T-cell (primary cell): ENCODE measurements at regions not wholly inside any gene's neighbourhood (a gene's known extent, or its start where the extent isn't known, plus 50 kb on each side); places are given as distances from the start of the nearest gene placed in this dataset.

Source experiments
- ATAC-seq, 4 experiments: fragments of 200-7000 bp in 3 of 4; fragments of 150-1000 bp in 1 of 4; cut with Tn5 transposase; replicated peaks in 1 of 4; 1 replicate in 3 of 4; 2 replicates in 1 of 4; pipeline ENCODE4 v1.10.0; 2021; ENCODE audit warnings: moderate library complexity in 3 of 4, mild to moderate bottlenecking in 2 of 4, moderate number of reproducible peaks in 1 of 4
- CTCF ChIA-PET, 2 donors: fragments of 300-600 bp; sonication (Branson Sonifier 250); formaldehyde crosslinking; loops; one replicate each; lab custom pipeline; 2022; ENCODE audit warnings: antibody characterized with exemption in 2 of 2; lab: Charles Lee
- POLR2A ChIA-PET, 2 donors: fragments of 300-600 bp; sonication (Branson Sonifier 250); formaldehyde crosslinking; loops; one replicate each; lab custom pipeline; 2022; ENCODE audit warnings: antibody characterized with exemption in 2 of 2; lab: Charles Lee
- DNase-seq, 35 experiments: peaks; one replicate each; pipeline versions ENCODE4 v3.0.0 to v3.0.0-alpha.2; 2013 to 2023
- H3K27ac ChIP-seq: one replicate; pipeline ENCODE4 v1.5.1; 2013; ENCODE audit warnings: low read length
- H3K27me3 ChIP-seq, 2 experiments: replicated peaks in 1 of 2; 1 replicate in 1 of 2; 2 replicates in 1 of 2; pipeline versions ENCODE4 v1.6.1 to v1.7.0; 2013; ENCODE audit warnings: low read length in 1 of 2, mixed read lengths in 1 of 2; ENCODE audit not compliant: control insufficient read depth in 2 of 2, insufficient read depth in 2 of 2; ENCODE audit errors: extremely low read depth in 1 of 2
- H3K36me3 ChIP-seq, 2 donors: 1 replicate in 1 of 2; 2 replicates in 1 of 2; pipeline versions ENCODE4 v1.6.1 to v1.7.0; 2013; ENCODE audit warnings: low read length in 1 of 2; ENCODE audit not compliant: control insufficient read depth in 2 of 2, insufficient read depth in 1 of 2; ENCODE audit errors: extremely low read depth in 1 of 2
- H3K4me1 ChIP-seq, 2 experiments: 1 replicate in 1 of 2; 2 replicates in 1 of 2; pipeline versions ENCODE4 v1.6.1 to v1.7.0; 2013; ENCODE audit warnings: low read length in 2 of 2, mixed read lengths in 1 of 2; ENCODE audit not compliant: insufficient read depth in 2 of 2, control insufficient read depth in 1 of 2; ENCODE audit errors: extremely low read depth in 1 of 2
- H3K4me3 ChIP-seq, 2 donors: 1 replicate in 1 of 2; 2 replicates in 1 of 2; pipeline versions ENCODE4 v1.5.1 to v1.7.0; 2013; ENCODE audit warnings: mild to moderate bottlenecking in 2 of 2, low read length in 1 of 2, moderate library complexity in 1 of 2; ENCODE audit not compliant: control insufficient read depth in 1 of 2; ENCODE audit errors: extremely low read depth in 1 of 2
- H3K9me3 ChIP-seq: 2 replicates; pipeline ENCODE4 v1.7.0; 2013
- H3K27ac Mint-ChIP-seq, 2 donors: one replicate each; pipeline ENCODE4 v1.8.0; 2020 to 2021; ENCODE audit warnings: mild to moderate bottlenecking in 2 of 2, mixed read lengths in 2 of 2
- H3K27me3 Mint-ChIP-seq, 2 donors: one replicate each; pipeline ENCODE4 v1.8.0; 2021 to 2022; ENCODE audit warnings: mixed read lengths in 2 of 2
- H3K36me3 Mint-ChIP-seq: one replicate; pipeline ENCODE4 v1.8.0; 2021; ENCODE audit warnings: mixed read lengths
- H3K4me1 Mint-ChIP-seq, 3 donors: one replicate each; pipeline ENCODE4 v1.8.0; 2020 to 2022; ENCODE audit warnings: mixed read lengths in 3 of 3, mild to moderate bottlenecking in 1 of 3
- H3K4me3 Mint-ChIP-seq, 3 donors: one replicate each; pipeline ENCODE4 v1.8.0; 2020 to 2022; ENCODE audit warnings: mild to moderate bottlenecking in 3 of 3, mixed read lengths in 3 of 3, moderate library complexity in 3 of 3
- H3K9me3 Mint-ChIP-seq, 3 donors: one replicate each; pipeline ENCODE4 v1.8.0; 2020 to 2022; ENCODE audit warnings: mixed read lengths in 3 of 3
- WGBS: methylation state at CpG from one replicate; pipeline ENCODE4 v1.1.5; 2013; ENCODE audit warnings: missing lambda C conversion rate; ENCODE audit not compliant: insufficient coverage; 5-methylcytosine and 5-hydroxymethylcytosine counted together

DNA sequence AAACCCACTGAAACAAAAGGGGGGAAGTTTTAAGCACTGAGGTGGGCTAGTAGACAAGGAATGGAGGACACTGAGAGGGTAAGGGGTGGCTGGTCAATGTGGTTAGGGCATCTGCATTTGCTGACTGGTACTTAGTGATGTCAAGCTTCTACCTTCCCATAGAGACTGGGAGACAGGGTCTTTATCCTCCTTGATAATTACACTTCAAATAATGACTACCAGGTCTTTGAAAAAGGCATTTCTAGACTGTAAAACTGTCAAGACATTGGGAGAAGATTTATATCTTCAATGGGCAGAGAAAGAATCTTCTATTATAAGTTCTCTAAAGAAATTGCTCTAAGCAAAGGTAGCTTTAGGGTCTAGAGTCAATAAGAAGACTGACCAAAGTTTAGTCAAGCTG is 1490.8 kb upstream of the PCDH20 start:
- H3K27me3 ChIP-seq, result no peaks in the 10 kb centered on the region
- no peak overlapping the region for H3K27ac Mint-ChIP-seq
- H3K27ac ChIP-seq, result no peak overlapping the region
- no peaks in the 10 kb centered on the region for H3K27me3 Mint-ChIP-seq
- ATAC-seq (no peak), DNase-seq (no peak)
- H3K4me1 ChIP-seq, result no peaks in the 10 kb centered on the region
- H3K4me3 ChIP-seq, result no peak overlapping the region
- ChIA-PET CTCF (no interaction called here), POLR2A (no interaction called here)
- no peaks in the 10 kb centered on the region for H3K9me3 ChIP-seq
- no peak overlapping the region for H3K4me3 Mint-ChIP-seq
- H3K36me3 ChIP-seq, result no peaks in the 10 kb centered on the region
- no peaks in the 10 kb centered on the region for H3K4me1 Mint-ChIP-seq
- no peaks in the 10 kb centered on the region for H3K36me3 Mint-ChIP-seq
- H3K9me3 Mint-ChIP-seq, result peaks cover 0 to 17% (median 8%) of the 10 kb centered on the region in 3 donors

DNA sequence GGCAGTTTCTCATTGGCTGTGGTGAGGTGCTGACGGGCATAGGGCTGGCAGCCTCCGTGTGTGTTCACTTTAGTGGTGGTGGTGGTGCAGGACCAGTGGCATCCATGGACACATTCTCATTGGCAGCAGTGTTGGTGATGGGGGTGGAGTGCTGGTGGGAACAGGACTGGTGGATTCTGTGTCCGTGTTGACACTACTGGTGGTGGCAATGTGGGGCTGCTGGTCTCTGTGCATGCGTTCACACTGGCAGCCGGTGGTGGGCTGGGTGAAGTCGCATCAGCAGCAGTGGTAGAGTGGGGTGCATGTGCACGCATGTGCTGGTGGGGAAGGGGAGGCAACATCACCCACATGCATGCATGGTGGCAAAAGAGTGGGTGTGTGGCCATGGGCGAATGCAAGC is 1471.4 kb upstream of the PCDH20 start:
- Histone ChIP-seq H3K27ac (no peak overlapping the region), H3K36me3 (no peaks in the 10 kb centered on the region), H3K9me3 (no peaks in the 10 kb centered on the region), H3K4me1 (no peaks in the 10 kb centered on the region), H3K27me3 (no peaks in the 10 kb centered on the region), H3K4me3 (no peak overlapping the region)
- CTCF ChIA-PET, result no interaction called here
- no peaks in the 10 kb centered on the region for H3K4me1 Mint-ChIP-seq
- H3K36me3 Mint-ChIP-seq, result no peaks in the 10 kb centered on the region
- H3K9me3 Mint-ChIP-seq, result peaks cover 12 to 20% (median 12%) of the 10 kb centered on the region in 3 donors
- DNase-seq, result no peak
- H3K27me3 Mint-ChIP-seq, result no peaks in the 10 kb centered on the region
- POLR2A ChIA-PET, result no interaction called here
- WGBS, result 87% methylated on average over 7 of the region's 8 CpGs
- no peak overlapping the region for H3K27ac Mint-ChIP-seq
- no peak overlapping the region for H3K4me3 Mint-ChIP-seq
- ATAC-seq, result no peak

DNA sequence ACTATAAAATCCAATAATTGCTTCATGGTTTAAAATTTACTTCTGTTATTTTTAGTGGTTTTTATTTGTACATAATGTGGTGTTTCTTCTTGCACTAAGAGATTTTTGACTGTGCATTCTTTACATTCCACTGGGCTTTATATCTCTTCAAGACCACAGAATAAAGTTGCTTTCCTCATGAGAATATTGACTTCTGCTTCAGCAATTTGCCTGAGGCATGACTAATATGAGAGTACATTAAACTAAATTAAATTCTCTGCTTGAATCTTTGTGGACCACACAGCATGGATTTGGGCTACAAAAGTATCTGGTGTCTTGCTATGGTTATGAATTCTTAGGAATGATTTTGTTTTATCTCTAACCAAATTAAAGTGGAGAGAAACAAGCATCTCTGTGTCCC is 1463.4 kb upstream of the PCDH20 start:
- H3K9me3 Mint-ChIP-seq, result peaks cover 20 to 22% (median 21%) of the 10 kb centered on the region in 3 donors

DNA sequence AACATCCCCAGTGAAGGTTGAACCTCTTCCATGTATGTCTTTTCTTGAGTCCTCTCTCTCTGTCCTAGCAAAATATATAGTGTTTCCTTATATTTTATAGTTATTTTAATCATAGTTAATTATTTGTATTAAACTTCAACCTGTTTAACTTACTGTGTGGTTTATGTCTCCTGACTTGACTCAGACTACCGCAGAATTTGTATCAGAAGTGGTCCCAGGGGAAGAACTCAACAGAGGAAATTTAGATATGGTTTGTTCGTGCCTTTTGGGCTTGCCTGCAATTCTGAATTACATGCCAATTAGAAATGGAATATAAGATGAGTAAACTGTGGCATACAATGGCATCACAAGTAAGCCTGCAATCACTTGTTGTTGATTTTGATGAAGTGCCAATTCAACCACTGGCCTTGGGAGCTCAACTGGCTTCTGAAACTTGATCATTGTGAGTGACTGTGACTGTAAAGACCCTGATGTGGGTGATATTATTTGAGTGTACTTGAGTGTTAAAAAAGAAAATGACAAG is 1459.5 kb upstream of the PCDH20 start:
- Histone ChIP-seq H3K4me3 (no peak overlapping the region), H3K27me3 (no peaks in the 10 kb centered on the region), H3K4me1 (no peaks in the 10 kb centered on the region), H3K27ac (no peak overlapping the region), H3K36me3 (no peaks in the 10 kb centered on the region), H3K9me3 (no peaks in the 10 kb centered on the region)
- ChIA-PET CTCF (no interaction called here), POLR2A (no interaction called here)
- Mint-ChIP-seq H3K36me3 (no peaks in the 10 kb centered on the region), H3K27ac (no peak overlapping the region), H3K27me3 (no peaks in the 10 kb centered on the region), H3K4me3 (no peak overlapping the region), H3K9me3 (peaks cover 8 to 22% (median 15%) of the 10 kb centered on the region in 3 donors), H3K4me1 (no peaks in the 10 kb centered on the region)
- ATAC-seq (no peak), DNase-seq (no peak)
- WGBS, result 100% methylated on average over 1 of the region's 2 CpGs

More for the DNA sequence above, 1463.4 kb upstream of the PCDH20 start:
- H3K4me3 ChIP-seq, result no peak overlapping the region
- Mint-ChIP-seq H3K36me3 (no peaks in the 10 kb centered on the region), H3K4me1 (no peaks in the 10 kb centered on the region), H3K4me3 (no peak overlapping the region), H3K27ac (no peak overlapping the region), H3K27me3 (no peaks in the 10 kb centered on the region)
- H3K27me3 ChIP-seq, result no peaks in the 10 kb centered on the region
- H3K9me3 ChIP-seq, result no peaks in the 10 kb centered on the region
- H3K4me1 ChIP-seq, result no peaks in the 10 kb centered on the region
- H3K36me3 ChIP-seq, result no peaks in the 10 kb centered on the region
- DNase-seq, result no peak
- ATAC-seq, result no peak
- CTCF ChIA-PET, result no interaction called here
- H3K27ac ChIP-seq, result no peak overlapping the region
- POLR2A ChIA-PET, result no interaction called here

- Histone ChIP-seq H3K4me1 (no peaks in the 10 kb centered on the region), H3K4me3 (no peak overlapping the region), H3K9me3 (no peaks in the 10 kb centered on the region), H3K27ac (no peak overlapping the region), H3K36me3 (no peaks in the 10 kb centered on the region), H3K27me3 (no peaks in the 10 kb centered on the region)
- ChIA-PET CTCF (no interaction called here), POLR2A (no interaction called here)
- Mint-ChIP-seq H3K4me1 (no peaks in the 10 kb centered on the region), H3K36me3 (no peaks in the 10 kb centered on the region), H3K4me3 (no peak overlapping the region), H3K9me3 (peaks cover 7 to 10% (median 7%) of the 10 kb centered on the region in 3 donors), H3K27ac (no peak overlapping the region), H3K27me3 (no peaks in the 10 kb centered on the region)
- DNase-seq (no peak), ATAC-seq (no peak)
- no CpG with 5 or more reads among the region's 3 CpGs for WGBS
Observed at GRCh38 chr13:62850331-62850730, 1434.7 kb upstream of the PCDH20 start.

DNA sequence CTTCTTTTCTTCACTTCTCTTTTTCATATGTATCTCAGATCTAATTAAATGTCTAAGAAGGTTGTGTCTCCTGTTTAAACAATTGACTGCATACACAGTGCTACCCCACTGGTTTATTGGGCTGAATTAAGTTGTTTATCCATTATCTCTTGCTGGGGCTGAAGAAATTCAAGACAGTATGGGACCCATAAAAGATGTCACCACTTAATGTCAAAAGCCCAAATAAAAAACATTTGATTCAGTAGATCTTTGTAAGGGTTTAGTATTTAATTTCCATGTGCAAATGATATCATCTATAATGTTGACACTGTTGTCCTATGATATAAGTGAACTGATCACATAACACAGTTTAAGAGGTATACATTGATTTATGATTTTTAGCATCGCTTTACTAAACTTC is 1431.9 kb upstream of the PCDH20 start:
- no peaks in the 10 kb centered on the region for H3K36me3 Mint-ChIP-seq
- no peaks in the 10 kb centered on the region for H3K9me3 ChIP-seq
- no peak overlapping the region for H3K4me3 ChIP-seq
- no peaks in the 10 kb centered on the region for H3K36me3 ChIP-seq
- ChIA-PET POLR2A (no interaction called here), CTCF (no interaction called here)
- H3K4me1 ChIP-seq, result no peaks in the 10 kb centered on the region
- H3K4me1 Mint-ChIP-seq, result no peaks in the 10 kb centered on the region
- H3K27ac Mint-ChIP-seq, result no peak overlapping the region
- no peak overlapping the region for H3K27ac ChIP-seq
- peaks cover 3 to 19% (median 5%) of the 10 kb centered on the region in 3 donors for H3K9me3 Mint-ChIP-seq
- no CpG with 5 or more reads among the region's 1 CpG for WGBS
- no peak for ATAC-seq
- no peak overlapping the region for H3K4me3 Mint-ChIP-seq
- no peak for DNase-seq
- H3K27me3 ChIP-seq, result no peaks in the 10 kb centered on the region
- no peaks in the 10 kb centered on the region for H3K27me3 Mint-ChIP-seq

- no peak for ATAC-seq
- no peak for DNase-seq
- Histone ChIP-seq H3K4me3 (no peak overlapping the region), H3K9me3 (no peaks in the 10 kb centered on the region), H3K27ac (no peak overlapping the region), H3K27me3 (no peaks in the 10 kb centered on the region), H3K4me1 (no peaks in the 10 kb centered on the region), H3K36me3 (no peaks in the 10 kb centered on the region)
- no peaks in the 10 kb centered on the region for H3K36me3 Mint-ChIP-seq
- peaks cover 9 to 11% (median 10%) of the 10 kb centered on the region in 3 donors for H3K9me3 Mint-ChIP-seq
- no peak overlapping the region for H3K4me3 Mint-ChIP-seq
- no peaks in the 10 kb centered on the region for H3K4me1 Mint-ChIP-seq
- ChIA-PET POLR2A (no interaction called here), CTCF (no interaction called here)
- H3K27ac Mint-ChIP-seq, result no peak overlapping the region
- no peaks in the 10 kb centered on the region for H3K27me3 Mint-ChIP-seq
- no CpG with 5 or more reads among the region's 2 CpGs for WGBS
Observed at GRCh38 chr13:62846302-62846701, 1430.7 kb upstream of the PCDH20 start.
